B cell (primary cell): ENCODE measurements at regions not wholly inside any gene's neighbourhood (a gene's known extent, or its start where the extent isn't known, plus 50 kb on each side); places are given as distances from the start of the nearest gene placed in this dataset.

Experiments used
- CTCF ChIP-seq: fragments of 200-600 bp; IDR thresholded peaks from one replicate; pipeline ENCODE4 v1.8.0; 2022; ENCODE audit warnings: antibody characterized with exemption, mild to moderate bottlenecking
- EZH2 ChIP-seq: IDR thresholded peaks from 2 replicates; pipeline ENCODE4 v1.6.1; 2012; ENCODE audit warnings: borderline replicate concordance, low read depth, mild to moderate bottlenecking, moderate library complexity, low read length; ENCODE audit not compliant: insufficient read depth, poor library complexity, severe bottlenecking

- TF ChIP-seq CTCF, result no peak
- TF ChIP-seq EZH2, result no peak
These were observed 248.0 kb upstream of the DIO3 start for GRCh38 chr14:101313268-101313667.
